Spleen (tissue), 11 donors: ENCODE measurements at regions not wholly inside any gene's neighbourhood (a gene's known extent, or its start where the extent isn't known, plus 50 kb on each side); places are given as distances from the start of the nearest gene placed in this dataset.

Experiments used
- DNase-seq: peaks from one replicate; pipeline ENCODE4 v3.0.0-alpha.2; 2020
- H3K27ac ChIP-seq, 8 donors: fragments of 200-600 bp; sonication (generic) in 7 of 8; 1 replicate in 4 of 8; 2 replicates in 4 of 8; pipeline versions ENCODE4 v1.5.0 to v1.8.0; 2016 to 2021; ENCODE audit warnings: inconsistent platforms in 4 of 8, mild to moderate bottlenecking in 4 of 8, moderate library complexity in 1 of 8
- H3K27me3 ChIP-seq, 7 donors: fragments of 200-600 bp; sonication (generic) in 6 of 7; replicated peaks in 1 of 7; 1 replicate in 4 of 7; 2 replicates in 3 of 7; pipeline versions ENCODE4 v1.5.0 to v1.8.0; 2016 to 2021; ENCODE audit warnings: inconsistent platforms in 3 of 7, mild to moderate bottlenecking in 1 of 7
- H3K36me3 ChIP-seq, 6 donors: fragments of 200-600 bp; sonication (generic) in 5 of 6; 1 replicate in 4 of 6; 2 replicates in 2 of 6; pipeline versions ENCODE4 v1.5.0 to v1.8.0; 2016 to 2021; ENCODE audit warnings: inconsistent platforms in 2 of 6
- H3K4me1 ChIP-seq, 6 donors: fragments of 200-600 bp; sonication (generic) in 5 of 6; 1 replicate in 3 of 6; 2 replicates in 3 of 6; pipeline versions ENCODE4 v1.5.0 to v1.8.0; 2016 to 2021; ENCODE audit warnings: inconsistent platforms in 3 of 6
- H3K4me3 ChIP-seq, 8 donors: fragments of 200-600 bp; sonication (generic) in 7 of 8; 1 replicate in 4 of 8; 2 replicates in 4 of 8; pipeline versions ENCODE4 v1.5.0 to v1.8.0; 2016 to 2021; ENCODE audit warnings: inconsistent platforms in 4 of 8, mild to moderate bottlenecking in 4 of 8, moderate library complexity in 2 of 8
- H3K9me3 ChIP-seq, 8 donors: fragments of 200-600 bp; sonication (generic) in 7 of 8; 1 replicate in 4 of 8; 2 replicates in 4 of 8; pipeline versions ENCODE4 v1.5.0 to v1.8.0; 2016 to 2021; ENCODE audit warnings: inconsistent platforms in 4 of 8
- POLR2A ChIP-seq, 3 donors: fragments of 450-650 bp; IDR thresholded peaks; one replicate each; pipeline ENCODE4 v1.5.1; 2017; ENCODE audit warnings: antibody characterized with exemption in 3 of 3, mild to moderate bottlenecking in 1 of 3
- POLR2AphosphoS5 ChIP-seq, 3 donors: sonication (generic); formaldehyde crosslinking; IDR thresholded peaks; one replicate each; pipeline ENCODE4 v1.5.1; 2017; ENCODE audit warnings: antibody characterized with exemption in 3 of 3
- WGBS, 5 donors: extraction: QIAGEN DNeasy Blood & Tissue Kit in 3 of 5; methylation state at CpG; one replicate each; pipeline versions ENCODE4 v1.1.5 to v1.1.7; 2013 to 2018; 5-methylcytosine and 5-hydroxymethylcytosine counted together
- intact Hi-C: fragments of 100-400 bp; cut with DNase I; formaldehyde crosslinking; loops from one replicate; pipeline ENCODE4 v1.15.0; 2023; ENCODE audit warnings: low total_unique reads
- TF ChIP-seq, protein P1 (sequence below), 11 experiments: fragments of 200-600 bp in 7 of 11; fragments of 450-650 bp in 4 of 11; sonication (generic) in 4 of 11; IDR thresholded peaks in 8 of 11; conservative IDR thresholded peaks in 3 of 11; 1 replicate in 7 of 11; 2 replicates in 4 of 11; pipeline versions ENCODE4 v1.4.0 to v1.8.0; 2016 to 2021; ENCODE audit warnings: antibody characterized with exemption in 11 of 11, inconsistent platforms in 4 of 11, mild to moderate bottlenecking in 1 of 11
- donor health status: healthy with polysubstance abuse.
- donor health status: DM: no; HTN: no; CAD: no; lungs with moderate emphysema.
- donor health status: DM: no; HTN: no; CAD: no.
- donor health status: Bipolar disorder and iron deficiency.
- donor health status: healthy.
- donor health status: DM: no; HTN: no; CAD: no.
- donor health status: DM: yes; HTN: yes; CAD: no.

DNA sequence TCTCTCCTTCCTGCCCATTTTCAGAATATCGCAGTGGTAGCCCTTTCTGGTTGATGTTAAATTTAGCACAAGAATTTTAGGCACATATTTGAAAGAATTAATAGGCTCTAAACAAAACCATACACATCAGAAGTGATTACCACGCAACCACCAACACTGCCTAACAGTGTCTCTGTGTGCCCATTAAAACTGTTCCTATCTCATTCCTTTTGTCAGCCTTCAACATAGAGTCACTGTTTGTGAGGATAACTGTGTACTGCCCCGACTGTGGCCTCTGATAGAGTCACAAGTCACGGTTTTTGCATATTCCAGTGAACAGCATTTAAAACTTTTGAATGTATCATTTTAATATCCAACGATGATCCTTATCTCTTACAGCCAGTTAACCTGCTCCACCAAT is 116.8 kb upstream of the TNFAIP3 start:
- H3K36me3 ChIP-seq: no peaks in the 10 kb centered on the region
- intact Hi-C loops: no loop called here
- H3K9me3 ChIP-seq: no peaks in the 10 kb centered on the region
- peaks cover 4 to 54% (median 20%) of the 10 kb centered on the region in 6 donors for H3K4me1 ChIP-seq
- H3K27me3 ChIP-seq: no peaks in the 10 kb centered on the region
- TF ChIP-seq POLR2A (IDR thresholded peaks at IDR 0.05) (no peak), POLR2AphosphoS5 (IDR thresholded peaks at IDR 0.05) (no peak)
- TF ChIP-seq, protein P1, sequence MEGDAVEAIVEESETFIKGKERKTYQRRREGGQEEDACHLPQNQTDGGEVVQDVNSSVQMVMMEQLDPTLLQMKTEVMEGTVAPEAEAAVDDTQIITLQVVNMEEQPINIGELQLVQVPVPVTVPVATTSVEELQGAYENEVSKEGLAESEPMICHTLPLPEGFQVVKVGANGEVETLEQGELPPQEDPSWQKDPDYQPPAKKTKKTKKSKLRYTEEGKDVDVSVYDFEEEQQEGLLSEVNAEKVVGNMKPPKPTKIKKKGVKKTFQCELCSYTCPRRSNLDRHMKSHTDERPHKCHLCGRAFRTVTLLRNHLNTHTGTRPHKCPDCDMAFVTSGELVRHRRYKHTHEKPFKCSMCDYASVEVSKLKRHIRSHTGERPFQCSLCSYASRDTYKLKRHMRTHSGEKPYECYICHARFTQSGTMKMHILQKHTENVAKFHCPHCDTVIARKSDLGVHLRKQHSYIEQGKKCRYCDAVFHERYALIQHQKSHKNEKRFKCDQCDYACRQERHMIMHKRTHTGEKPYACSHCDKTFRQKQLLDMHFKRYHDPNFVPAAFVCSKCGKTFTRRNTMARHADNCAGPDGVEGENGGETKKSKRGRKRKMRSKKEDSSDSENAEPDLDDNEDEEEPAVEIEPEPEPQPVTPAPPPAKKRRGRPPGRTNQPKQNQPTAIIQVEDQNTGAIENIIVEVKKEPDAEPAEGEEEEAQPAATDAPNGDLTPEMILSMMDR (IDR thresholded peaks at IDR 0.05 in 8 of 11, conservative IDR thresholded peaks at IDR 0.05 in 3 of 11): no peak
- no peak overlapping the region for H3K4me3 ChIP-seq
- H3K27ac ChIP-seq: no peak overlapping the region
- WGBS, 5 donors: 84 to 93% (median 88%) methylated on average over 5 of the region's 5 CpGs
- DNase-seq: no peak

DNA sequence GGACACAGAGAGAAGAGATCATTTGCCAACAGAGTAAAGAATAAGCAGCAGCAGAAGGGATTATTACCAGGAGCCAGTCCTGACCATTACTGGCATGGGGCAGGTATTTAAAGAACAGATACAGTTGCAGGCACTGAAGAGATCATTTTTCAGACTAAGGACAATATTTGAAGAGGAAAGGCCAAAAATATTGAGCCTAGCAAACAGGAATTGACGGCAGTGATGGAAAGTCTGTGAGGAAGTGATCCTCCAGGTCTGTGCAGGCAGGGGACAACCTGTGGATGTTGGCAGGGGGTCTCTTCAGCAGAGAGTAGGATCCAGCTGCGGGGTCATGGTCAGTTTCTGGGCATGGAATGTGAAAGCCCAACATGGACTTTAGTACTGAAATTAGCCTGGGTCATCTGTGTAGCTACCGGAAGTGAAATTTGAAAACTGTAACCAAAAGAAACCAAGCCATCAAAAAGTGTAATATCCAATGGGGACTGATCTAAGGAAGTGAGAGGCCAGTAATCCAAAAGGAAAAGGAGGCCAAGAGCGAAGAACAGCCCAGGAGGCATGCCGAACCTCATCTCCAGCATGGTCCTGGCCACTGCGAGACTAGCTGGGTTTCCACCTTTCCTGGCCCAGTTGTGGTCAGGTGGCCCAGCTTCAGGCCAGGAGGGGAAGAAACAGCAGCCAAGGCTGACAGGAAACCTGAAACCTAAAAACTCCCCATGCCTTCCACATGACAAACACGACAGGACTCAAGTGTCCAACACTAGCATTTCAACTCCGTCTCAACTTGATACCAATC is 115.1 kb upstream of the TNFAIP3 start:
- no peaks in the 10 kb centered on the region for H3K9me3 ChIP-seq
- intact Hi-C loops: no loop called here
- no peak overlapping the region for H3K4me3 ChIP-seq
- 79 to 86% (median 82%) methylated on average over 8 of the region's 8 CpGs for WGBS, 5 donors
- H3K36me3 ChIP-seq: no peaks in the 10 kb centered on the region
- DNase-seq: no peak
- TF ChIP-seq, protein P1 (IDR thresholded peaks at IDR 0.05 in 8 of 11, conservative IDR thresholded peaks at IDR 0.05 in 3 of 11): no peak
- TF ChIP-seq POLR2AphosphoS5 (IDR thresholded peaks at IDR 0.05): no peak
- H3K27ac ChIP-seq: no peak overlapping the region
- H3K27me3 ChIP-seq: no peaks in the 10 kb centered on the region
- peaks cover under 1 to 45% (median 17%) of the 10 kb centered on the region in 6 donors for H3K4me1 ChIP-seq

DNA sequence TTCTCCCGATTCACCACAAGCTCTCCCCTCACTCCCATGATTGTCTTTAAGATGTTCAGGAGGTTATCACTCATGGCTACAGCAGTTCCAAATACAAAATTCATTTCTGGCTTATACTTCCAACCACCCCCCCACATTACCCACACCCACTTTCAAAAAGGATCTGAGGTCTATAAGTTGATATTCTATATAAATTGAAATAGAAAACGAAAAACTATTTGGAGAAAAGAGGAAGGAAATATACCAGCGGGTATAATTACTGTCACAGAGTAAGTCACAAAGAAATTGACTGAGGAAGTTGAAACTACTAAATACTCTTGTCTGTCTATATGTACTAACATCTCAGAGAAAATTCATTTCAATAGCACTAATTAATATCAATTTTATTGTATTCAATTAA is 112.7 kb upstream of the TNFAIP3 start:
- H3K36me3 ChIP-seq: no peaks in the 10 kb centered on the region
- H3K4me1 ChIP-seq: peaks cover 0 to 32% (median 17%) of the 10 kb centered on the region in 6 donors
- H3K27ac ChIP-seq: peak overlapping the region in 6 of 8 donors; percentile 4 to 59 (median 42)
- H3K27me3 ChIP-seq: no peaks in the 10 kb centered on the region
- no peaks in the 10 kb centered on the region for H3K9me3 ChIP-seq
- H3K4me3 ChIP-seq: no peak overlapping the region
- 37 to 49% (median 43%) methylated on average over 3 of the region's 3 CpGs for WGBS, 5 donors
- no peak for TF ChIP-seq POLR2AphosphoS5 (IDR thresholded peaks at IDR 0.05)
- TF ChIP-seq, protein P1 (IDR thresholded peaks at IDR 0.05 in 8 of 11, conservative IDR thresholded peaks at IDR 0.05 in 3 of 11): no peak
- no peak for TF ChIP-seq POLR2A (IDR thresholded peaks at IDR 0.05)
- no peak for DNase-seq
- intact Hi-C loops: no loop called here

DNA sequence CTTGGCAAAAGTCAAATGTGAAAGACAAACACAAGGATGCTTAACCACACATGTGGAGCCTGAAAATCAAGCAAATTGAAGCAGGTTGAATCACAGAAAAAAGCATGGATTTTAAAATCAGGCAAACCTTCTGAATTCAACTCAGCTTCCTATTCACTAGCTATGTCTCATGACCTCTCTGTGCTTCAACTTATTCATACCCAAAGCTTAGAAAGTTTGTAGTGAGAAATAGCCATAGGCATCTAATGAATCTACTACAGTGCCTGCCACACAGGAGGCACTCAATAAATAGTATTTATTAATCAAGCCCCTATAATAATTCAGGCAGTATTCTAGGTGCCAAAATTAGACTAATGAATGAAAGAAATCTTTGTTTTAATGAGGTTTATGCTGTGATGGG is 112.2 kb upstream of the TNFAIP3 start:
- peaks cover 0 to 32% (median 17%) of the 10 kb centered on the region in 6 donors for H3K4me1 ChIP-seq
- H3K36me3 ChIP-seq: no peaks in the 10 kb centered on the region
- no peaks in the 10 kb centered on the region for H3K9me3 ChIP-seq
- TF ChIP-seq POLR2A (IDR thresholded peaks at IDR 0.05) (no peak), POLR2AphosphoS5 (IDR thresholded peaks at IDR 0.05) (no peak)
- TF ChIP-seq, protein P1 (IDR thresholded peaks at IDR 0.05 in 8 of 11, conservative IDR thresholded peaks at IDR 0.05 in 3 of 11): no peak
- no peak for DNase-seq
- H3K27me3 ChIP-seq: no peaks in the 10 kb centered on the region
- intact Hi-C loops: no loop called here
- H3K4me3 ChIP-seq: no peak overlapping the region
- H3K27ac ChIP-seq: peak overlapping the region in 6 of 8 donors; percentile 4 to 59 (median 42)
